ENCODE measurements at regions not wholly inside any gene's neighbourhood (a gene's known extent, or its start where the extent isn't known, plus 50 kb on each side); places are given as distances from the start of the nearest gene placed in this dataset.
"Not testable (repeated sequence)": the region's sequence is repeated elsewhere in the genome, so short reads cannot be mapped to it uniquely, and the experiment has no call there.

GRCh38 chr1:191371626-191372025, 786.6 kb upstream of the RGS18 start:
- H3K27ac ChIP-seq (ENCODE audit: low read depth, low read length, severe bottlenecking) = no peak overlapping the region
- no peaks in the 10 kb centered on the region for H3K4me1 ChIP-seq (ENCODE audit: control insufficient read depth, insufficient read depth, low read length, poor library complexity, severe bottlenecking)
- no peaks in the 10 kb centered on the region for H3K36me3 ChIP-seq (ENCODE audit: control insufficient read depth, insufficient read depth, low read length)
- no peak overlapping the region for H3K4me3 ChIP-seq (ENCODE audit: extremely low read depth, insufficient read depth, low read length, poor library complexity, severe bottlenecking)
- no peaks in the 10 kb centered on the region for H3K9me3 ChIP-seq (ENCODE audit: control insufficient read depth, low read length)
- WGBS, 2 experiments (ENCODE audit: insufficient coverage in 2 of 2) = 91% methylated on average over 1 of the region's 3 CpGs; no CpG with 5 or more reads in 1 of the 2 experiments

- Histone ChIP-seq H3K36me3 (ENCODE audit: control insufficient read depth, insufficient read depth, low read length) (no peaks in the 10 kb centered on the region), H3K4me1 (ENCODE audit: control insufficient read depth, insufficient read depth, low read length, poor library complexity, severe bottlenecking) (no peaks in the 10 kb centered on the region), H3K4me3 (ENCODE audit: extremely low read depth, insufficient read depth, low read length, poor library complexity, severe bottlenecking) (no peak overlapping the region), H3K27ac (ENCODE audit: low read depth, low read length, severe bottlenecking) (no peak overlapping the region), H3K9me3 (ENCODE audit: control insufficient read depth, low read length) (no peaks in the 10 kb centered on the region)
Observed at GRCh38 chr1:191388283-191388682, 770.0 kb upstream of the RGS18 start.

GRCh38 chr1:191396622-191397021, 761.6 kb upstream of the RGS18 start:
- 80 to 93% methylated on average over 1 to 2 of the region's 5 CpGs for WGBS, 2 experiments (ENCODE audit: insufficient coverage in 2 of 2)
- H3K9me3 ChIP-seq (ENCODE audit: control insufficient read depth, low read length) = peaks cover 6% of the 10 kb centered on the region
- no peak overlapping the region for H3K27ac ChIP-seq (ENCODE audit: low read depth, low read length, severe bottlenecking)
- H3K4me3 ChIP-seq (ENCODE audit: extremely low read depth, insufficient read depth, low read length, poor library complexity, severe bottlenecking) = no peak overlapping the region
- no peaks in the 10 kb centered on the region for H3K4me1 ChIP-seq (ENCODE audit: control insufficient read depth, insufficient read depth, low read length, poor library complexity, severe bottlenecking)
- H3K36me3 ChIP-seq (ENCODE audit: control insufficient read depth, insufficient read depth, low read length) = no peaks in the 10 kb centered on the region

- no peak overlapping the region for H3K27ac ChIP-seq (ENCODE audit: low read depth, low read length, severe bottlenecking)
- 79 to 95% methylated on average over 2 to 3 of the region's 4 CpGs for WGBS, 2 experiments (ENCODE audit: insufficient coverage in 2 of 2)
- H3K4me1 ChIP-seq (ENCODE audit: control insufficient read depth, insufficient read depth, low read length, poor library complexity, severe bottlenecking) = no peaks in the 10 kb centered on the region
- peaks cover 6% of the 10 kb centered on the region for H3K9me3 ChIP-seq (ENCODE audit: control insufficient read depth, low read length)
- no peak overlapping the region for H3K4me3 ChIP-seq (ENCODE audit: extremely low read depth, insufficient read depth, low read length, poor library complexity, severe bottlenecking)
- no peaks in the 10 kb centered on the region for H3K36me3 ChIP-seq (ENCODE audit: control insufficient read depth, insufficient read depth, low read length)
Observed at GRCh38 chr1:191398551-191398950, 759.7 kb upstream of the RGS18 start.

GRCh38 chr1:191405417-191405816, 752.8 kb upstream of the RGS18 start:
- Histone ChIP-seq H3K4me1 (ENCODE audit: control insufficient read depth, insufficient read depth, low read length, poor library complexity, severe bottlenecking) (no peaks in the 10 kb centered on the region), H3K36me3 (ENCODE audit: control insufficient read depth, insufficient read depth, low read length) (no peaks in the 10 kb centered on the region), H3K9me3 (ENCODE audit: control insufficient read depth, low read length) (no peaks in the 10 kb centered on the region), H3K27ac (ENCODE audit: low read depth, low read length, severe bottlenecking) (no peak overlapping the region), H3K4me3 (ENCODE audit: extremely low read depth, insufficient read depth, low read length, poor library complexity, severe bottlenecking) (no peak overlapping the region)
- 85% methylated on average over 3 of the region's 3 CpGs; no CpG with 5 or more reads in 1 of the 2 experiments for WGBS, 2 experiments (ENCODE audit: insufficient coverage in 2 of 2)

- 100% methylated on average over 1 of the region's 2 CpGs; no CpG with 5 or more reads in 1 of the 2 experiments for WGBS, 2 experiments (ENCODE audit: insufficient coverage in 2 of 2)
- H3K4me1 ChIP-seq (ENCODE audit: control insufficient read depth, insufficient read depth, low read length, poor library complexity, severe bottlenecking) = no peaks in the 10 kb centered on the region
- no peak overlapping the region for H3K4me3 ChIP-seq (ENCODE audit: extremely low read depth, insufficient read depth, low read length, poor library complexity, severe bottlenecking)
- H3K27ac ChIP-seq (ENCODE audit: low read depth, low read length, severe bottlenecking) = no peak overlapping the region
- no peaks in the 10 kb centered on the region for H3K9me3 ChIP-seq (ENCODE audit: control insufficient read depth, low read length)
- no peaks in the 10 kb centered on the region for H3K36me3 ChIP-seq (ENCODE audit: control insufficient read depth, insufficient read depth, low read length)
Observed at GRCh38 chr1:191414981-191415640, 743.2 kb upstream of the RGS18 start.

- Histone ChIP-seq H3K27ac (ENCODE audit: low read depth, low read length, severe bottlenecking) (no peak overlapping the region), H3K9me3 (ENCODE audit: control insufficient read depth, low read length) (no peaks in the 10 kb centered on the region), H3K4me1 (ENCODE audit: control insufficient read depth, insufficient read depth, low read length, poor library complexity, severe bottlenecking) (no peaks in the 10 kb centered on the region), H3K36me3 (ENCODE audit: control insufficient read depth, insufficient read depth, low read length) (no peaks in the 10 kb centered on the region), H3K4me3 (ENCODE audit: extremely low read depth, insufficient read depth, low read length, poor library complexity, severe bottlenecking) (no peak overlapping the region)
- WGBS, 2 experiments (ENCODE audit: insufficient coverage in 2 of 2) = no CpG with 5 or more reads among the region's 1 CpG
Observed at GRCh38 chr1:191419842-191420241, 738.4 kb upstream of the RGS18 start.

- Histone ChIP-seq H3K4me1 (ENCODE audit: control insufficient read depth, insufficient read depth, low read length, poor library complexity, severe bottlenecking) (no peaks in the 10 kb centered on the region), H3K9me3 (ENCODE audit: control insufficient read depth, low read length) (no peaks in the 10 kb centered on the region), H3K4me3 (ENCODE audit: extremely low read depth, insufficient read depth, low read length, poor library complexity, severe bottlenecking) (no peak overlapping the region), H3K27ac (ENCODE audit: low read depth, low read length, severe bottlenecking) (no peak overlapping the region), H3K36me3 (ENCODE audit: control insufficient read depth, insufficient read depth, low read length) (no peaks in the 10 kb centered on the region)
- 100% methylated on average over 1 of the region's 3 CpGs; no CpG with 5 or more reads in 1 of the 2 experiments for WGBS, 2 experiments (ENCODE audit: insufficient coverage in 2 of 2)
Observed at GRCh38 chr1:191427593-191427992, 730.7 kb upstream of the RGS18 start.

GRCh38 chr1:191432817-191433216, 725.4 kb upstream of the RGS18 start:
- WGBS, 2 experiments (ENCODE audit: insufficient coverage in 2 of 2) = 0 to 43% methylated on average over 1 to 2 of the region's 3 CpGs
- Histone ChIP-seq H3K27ac (ENCODE audit: low read depth, low read length, severe bottlenecking) (no peak overlapping the region), H3K36me3 (ENCODE audit: control insufficient read depth, insufficient read depth, low read length) (no peaks in the 10 kb centered on the region), H3K9me3 (ENCODE audit: control insufficient read depth, low read length) (no peaks in the 10 kb centered on the region), H3K4me1 (ENCODE audit: control insufficient read depth, insufficient read depth, low read length, poor library complexity, severe bottlenecking) (no peaks in the 10 kb centered on the region), H3K4me3 (ENCODE audit: extremely low read depth, insufficient read depth, low read length, poor library complexity, severe bottlenecking) (no peak overlapping the region)

GRCh38 chr1:191438979-191439378, 719.3 kb upstream of the RGS18 start:
- Histone ChIP-seq H3K36me3 (ENCODE audit: control insufficient read depth, insufficient read depth, low read length) (no peaks in the 10 kb centered on the region), H3K27ac (ENCODE audit: low read depth, low read length, severe bottlenecking) (no peak overlapping the region), H3K4me1 (ENCODE audit: control insufficient read depth, insufficient read depth, low read length, poor library complexity, severe bottlenecking) (no peaks in the 10 kb centered on the region), H3K9me3 (ENCODE audit: control insufficient read depth, low read length) (no peaks in the 10 kb centered on the region), H3K4me3 (ENCODE audit: extremely low read depth, insufficient read depth, low read length, poor library complexity, severe bottlenecking) (no peak overlapping the region)
- no CpG with 5 or more reads among the region's 1 CpG for WGBS, 2 experiments (ENCODE audit: insufficient coverage in 2 of 2)

GRCh38 chr1:191448279-191448678, 710.0 kb upstream of the RGS18 start:
- not testable (repeated sequence) for H3K4me3 ChIP-seq (ENCODE audit: extremely low read depth, insufficient read depth, low read length, poor library complexity, severe bottlenecking); H3K27ac ChIP-seq (ENCODE audit: low read depth, low read length, severe bottlenecking); H3K9me3 ChIP-seq (ENCODE audit: control insufficient read depth, low read length); H3K4me1 ChIP-seq (ENCODE audit: control insufficient read depth, insufficient read depth, low read length, poor library complexity, severe bottlenecking); H3K36me3 ChIP-seq (ENCODE audit: control insufficient read depth, insufficient read depth, low read length)
- WGBS, 2 experiments (ENCODE audit: insufficient coverage in 2 of 2) = 82 to 91% methylated on average over 6 to 9 of the region's 9 CpGs
